HUES64 (cell line): ENCODE measurements at regions not wholly inside any gene's neighbourhood (a gene's known extent, or its start where the extent isn't known, plus 50 kb on each side); places are given as distances from the start of the nearest gene placed in this dataset.

ENCODE experiments used
- H3K27ac ChIP-seq: 2 replicates; pipeline ENCODE4 v1.7.0; 2013; ENCODE audit warnings: low read depth, low read length, inconsistent platforms
- H3K27me3 ChIP-seq: 2 replicates; pipeline ENCODE4 v1.6.1; 2013; ENCODE audit warnings: mild to moderate bottlenecking, low read length; ENCODE audit not compliant: insufficient read depth
- H3K36me3 ChIP-seq: 2 replicates; pipeline ENCODE4 v1.6.1; 2013; ENCODE audit warnings: mild to moderate bottlenecking, low read length; ENCODE audit not compliant: insufficient read depth
- H3K4me1 ChIP-seq: 2 replicates; pipeline ENCODE4 v1.6.1; 2013; ENCODE audit warnings: mild to moderate bottlenecking, low read length, moderate library complexity; ENCODE audit not compliant: insufficient read depth
- H3K4me3 ChIP-seq: 2 replicates; pipeline ENCODE4 v1.5.1; 2013; ENCODE audit warnings: mild to moderate bottlenecking, low read length, moderate library complexity
- H3K9ac ChIP-seq: 2 replicates; pipeline ENCODE4 v1.6.1; 2013; ENCODE audit warnings: mild to moderate bottlenecking, low read depth, low read length
- H3K9me3 ChIP-seq: 2 replicates; pipeline ENCODE4 v1.6.1; 2013; ENCODE audit warnings: low read depth, low read length; ENCODE audit not compliant: insufficient read depth
- WGBS: fragments of 150-250, 120-280 bp; methylation state at CpG from one replicate; pipeline ENCODE4 v1.1.7; 2013; ENCODE audit warnings: missing lambda C conversion rate; 5-methylcytosine and 5-hydroxymethylcytosine counted together

GRCh38 chr13:39894586-39894985 is 239.1 kb downstream of the COG6 start:
- H3K9ac ChIP-seq: no peak overlapping the region

GRCh38 chr13:39895254-39895653 is 239.8 kb downstream of the COG6 start:
- Histone ChIP-seq H3K36me3 (no peaks in the 10 kb centered on the region), H3K4me1 (no peaks in the 10 kb centered on the region), H3K27me3 (no peaks in the 10 kb centered on the region), H3K27ac (no peak overlapping the region), H3K9ac (no peak overlapping the region), H3K9me3 (no peaks in the 10 kb centered on the region), H3K4me3 (no peak overlapping the region)
- 91% methylated on average over 2 of the region's 3 CpGs for WGBS

More at GRCh38 chr13:39894586-39894985, 239.1 kb downstream of the COG6 start:
- Histone ChIP-seq H3K4me1 (no peaks in the 10 kb centered on the region), H3K27me3 (no peaks in the 10 kb centered on the region), H3K4me3 (no peak overlapping the region), H3K27ac (no peak overlapping the region), H3K9me3 (no peaks in the 10 kb centered on the region), H3K36me3 (no peaks in the 10 kb centered on the region)
- 98% methylated on average over 4 of the region's 5 CpGs for WGBS

DNA sequence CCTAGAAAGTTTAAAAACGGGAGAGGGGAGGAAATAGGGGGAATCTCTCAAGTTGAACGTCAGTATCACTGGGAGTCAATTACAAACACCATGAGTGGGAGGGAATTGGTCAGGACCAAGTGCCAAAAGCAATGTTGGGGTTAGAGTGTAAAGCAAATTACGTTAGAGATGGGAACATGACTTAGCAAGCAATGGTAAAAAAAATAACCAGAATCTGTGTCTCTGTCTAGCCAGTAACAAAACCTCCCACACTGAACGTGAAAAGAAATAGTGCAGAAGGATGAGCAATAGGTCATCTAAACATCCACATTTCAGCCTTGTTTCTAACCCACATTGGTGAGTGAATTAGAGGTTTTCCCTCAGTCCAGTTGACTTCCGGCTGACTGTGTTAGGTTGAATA is 242.2 kb downstream of the COG6 start:
- H3K4me1 ChIP-seq: no peaks in the 10 kb centered on the region
- 90% methylated on average over 5 of the region's 5 CpGs for WGBS

DNA sequence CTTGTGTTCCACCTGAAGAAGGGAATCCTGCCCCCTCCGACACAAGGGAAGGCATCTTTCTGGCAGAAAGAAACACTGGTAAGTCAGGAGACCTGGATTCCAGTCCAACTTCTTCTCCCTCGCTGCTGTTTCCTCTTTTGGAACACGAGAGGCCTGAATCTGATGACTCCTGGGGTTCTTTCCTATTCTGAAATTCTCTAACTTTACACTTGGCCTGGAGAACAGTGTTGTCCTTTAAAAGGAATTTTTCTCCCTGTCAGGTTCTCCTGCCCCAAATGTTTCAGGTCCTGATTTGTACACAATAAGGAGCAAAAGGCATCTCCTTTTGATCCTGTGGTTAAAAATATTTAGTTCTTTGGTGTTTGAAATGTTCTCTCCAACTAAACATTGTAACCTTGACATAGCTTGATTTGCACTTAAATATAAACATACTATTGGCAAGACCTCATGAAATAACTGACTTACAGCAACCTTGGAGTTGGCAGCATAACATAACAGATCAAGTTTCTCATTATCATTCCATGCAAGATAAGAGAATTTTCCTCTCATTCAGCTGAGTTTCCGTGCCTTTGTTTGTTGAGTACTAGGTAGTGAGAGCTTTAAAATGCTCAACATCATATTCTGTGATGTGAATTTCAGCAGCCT is 244.8 kb downstream of the COG6 start:
- no peak overlapping the region for H3K9ac ChIP-seq
- H3K4me3 ChIP-seq: no peak overlapping the region
- no peaks in the 10 kb centered on the region for H3K36me3 ChIP-seq
- H3K4me1 ChIP-seq: no peaks in the 10 kb centered on the region
- no peaks in the 10 kb centered on the region for H3K27me3 ChIP-seq
- no peak overlapping the region for H3K27ac ChIP-seq
- H3K9me3 ChIP-seq: no peaks in the 10 kb centered on the region
- WGBS: 95% methylated on average over 3 of the region's 4 CpGs

More for the DNA sequence above, 242.2 kb downstream of the COG6 start:
- Histone ChIP-seq H3K9ac (no peak overlapping the region), H3K4me3 (no peak overlapping the region), H3K36me3 (no peaks in the 10 kb centered on the region), H3K9me3 (no peaks in the 10 kb centered on the region), H3K27ac (no peak overlapping the region), H3K27me3 (no peaks in the 10 kb centered on the region)

- H3K27ac ChIP-seq: no peak overlapping the region
- no peak overlapping the region for H3K9ac ChIP-seq
- H3K27me3 ChIP-seq: no peaks in the 10 kb centered on the region
- no peaks in the 10 kb centered on the region for H3K36me3 ChIP-seq
- H3K9me3 ChIP-seq: no peaks in the 10 kb centered on the region
- no peak overlapping the region for H3K4me3 ChIP-seq
- 98% methylated on average over 2 of the region's 2 CpGs for WGBS
- no peaks in the 10 kb centered on the region for H3K4me1 ChIP-seq
Measured at GRCh38 chr13:39904959-39905358, 249.5 kb downstream of the COG6 start.

- Histone ChIP-seq H3K36me3 (no peaks in the 10 kb centered on the region), H3K9ac (no peak overlapping the region), H3K27ac (no peak overlapping the region), H3K27me3 (no peaks in the 10 kb centered on the region), H3K9me3 (no peaks in the 10 kb centered on the region), H3K4me1 (no peaks in the 10 kb centered on the region), H3K4me3 (no peak overlapping the region)
- WGBS: 89% methylated on average over 2 of the region's 3 CpGs
Measured at GRCh38 chr13:39909634-39910033, 254.2 kb downstream of the COG6 start.

- Histone ChIP-seq H3K9me3 (no peaks in the 10 kb centered on the region), H3K27ac (no peak overlapping the region), H3K4me3 (no peak overlapping the region), H3K9ac (no peak overlapping the region), H3K36me3 (no peaks in the 10 kb centered on the region), H3K27me3 (no peaks in the 10 kb centered on the region), H3K4me1 (no peaks in the 10 kb centered on the region)
- 100% methylated on average over 1 of the region's 1 CpG for WGBS
Measured at GRCh38 chr13:39910041-39910440, 254.6 kb downstream of the COG6 start.

DNA sequence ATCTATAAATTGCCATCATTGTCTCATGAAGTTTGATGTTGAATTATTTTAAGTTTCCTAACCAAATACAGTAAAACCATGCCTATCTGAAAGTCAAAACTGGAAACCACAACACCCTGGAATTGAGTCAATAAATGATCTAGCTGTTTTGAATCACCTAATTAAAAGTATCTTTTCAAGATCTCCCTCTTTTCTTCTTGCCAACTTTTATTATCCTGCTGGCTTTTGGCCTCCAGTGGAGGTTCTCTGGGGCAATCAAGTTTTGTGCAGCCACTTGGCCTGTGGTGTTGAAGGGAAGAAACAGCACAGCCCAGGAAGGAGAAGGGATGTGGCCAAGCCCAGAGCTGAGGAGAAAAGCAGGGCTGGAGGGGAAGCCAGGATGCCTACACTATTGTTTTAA is 255.4 kb downstream of the COG6 start:
- Histone ChIP-seq H3K9me3 (no peaks in the 10 kb centered on the region), H3K27me3 (no peaks in the 10 kb centered on the region), H3K4me3 (no peak overlapping the region), H3K9ac (no peak overlapping the region), H3K27ac (no peak overlapping the region), H3K36me3 (no peaks in the 10 kb centered on the region), H3K4me1 (no peaks in the 10 kb centered on the region)

DNA sequence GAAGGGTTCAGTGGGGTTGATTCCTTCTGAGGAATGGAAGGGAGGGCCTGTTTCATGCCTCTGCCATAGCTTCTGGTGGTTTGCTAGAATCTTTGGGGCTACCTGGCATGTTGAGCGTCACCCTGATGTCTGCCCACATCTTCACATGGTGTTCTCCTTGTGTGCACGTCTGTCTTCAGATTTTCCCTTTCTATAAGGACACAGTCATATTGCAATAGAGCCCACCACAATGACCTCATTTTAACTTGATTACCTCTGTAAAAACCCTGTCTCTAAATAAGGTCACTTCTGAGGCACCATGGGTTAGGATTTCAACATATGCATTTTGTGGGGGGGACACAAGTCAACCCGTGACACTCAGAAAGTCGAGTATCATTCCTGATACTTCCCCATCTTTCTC is 257.9 kb downstream of the COG6 start:
- Histone ChIP-seq H3K9ac (no peak overlapping the region), H3K4me3 (no peak overlapping the region), H3K27ac (no peak overlapping the region), H3K9me3 (no peaks in the 10 kb centered on the region), H3K4me1 (no peaks in the 10 kb centered on the region), H3K36me3 (no peaks in the 10 kb centered on the region), H3K27me3 (no peaks in the 10 kb centered on the region)
- 92% methylated on average over 4 of the region's 4 CpGs for WGBS

DNA sequence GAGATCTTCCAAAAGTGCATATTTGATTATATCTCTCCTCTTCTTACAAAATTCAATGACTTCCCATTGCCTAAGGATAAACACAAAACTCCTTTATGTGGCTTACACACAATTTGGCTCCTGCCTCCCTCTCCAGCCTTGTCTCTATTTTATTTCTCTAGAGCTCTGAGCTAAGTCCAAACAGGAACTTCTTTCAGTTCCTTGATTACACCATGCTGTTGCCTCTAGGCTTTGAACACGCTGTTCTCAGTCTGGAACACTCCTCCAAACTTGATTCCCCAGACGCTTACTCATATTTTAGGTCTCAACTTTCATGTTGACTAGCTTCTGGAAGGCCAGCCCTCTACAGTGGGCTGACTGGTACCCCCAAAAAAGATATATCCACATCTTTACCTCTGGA is 258.5 kb downstream of the COG6 start:
- no peak overlapping the region for H3K27ac ChIP-seq
- no peaks in the 10 kb centered on the region for H3K27me3 ChIP-seq
- H3K4me3 ChIP-seq: no peak overlapping the region
- H3K9me3 ChIP-seq: no peaks in the 10 kb centered on the region
- 92% methylated on average over 2 of the region's 2 CpGs for WGBS
- H3K4me1 ChIP-seq: no peaks in the 10 kb centered on the region
- H3K36me3 ChIP-seq: no peaks in the 10 kb centered on the region
- H3K9ac ChIP-seq: no peak overlapping the region

DNA sequence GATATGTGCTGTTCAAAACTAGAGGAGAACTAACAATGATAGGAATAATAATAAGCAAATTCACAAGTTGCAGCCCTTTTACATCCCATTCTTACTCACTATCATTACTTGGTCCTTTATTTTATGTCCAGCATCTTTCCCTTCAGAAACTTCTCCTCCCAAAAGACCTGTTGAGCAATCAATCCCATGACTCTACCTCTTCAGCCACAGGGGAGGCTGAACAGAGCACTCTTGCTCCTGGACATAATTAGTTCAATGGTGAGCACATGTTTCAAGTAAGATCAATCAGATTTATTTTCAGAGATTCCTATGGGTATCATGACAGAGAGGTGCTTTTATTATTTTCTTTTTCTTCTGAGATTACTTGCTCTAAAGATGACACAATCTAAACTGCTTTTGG is 260.0 kb downstream of the COG6 start:
- no peaks in the 10 kb centered on the region for H3K9me3 ChIP-seq
- H3K4me1 ChIP-seq: no peaks in the 10 kb centered on the region
- no peak overlapping the region for H3K9ac ChIP-seq
- H3K36me3 ChIP-seq: no peaks in the 10 kb centered on the region
- H3K27me3 ChIP-seq: no peaks in the 10 kb centered on the region
- H3K4me3 ChIP-seq: no peak overlapping the region
- H3K27ac ChIP-seq: no peak overlapping the region

GRCh38 chr13:39916330-39916729 is 260.9 kb downstream of the COG6 start:
- Histone ChIP-seq H3K4me1 (no peaks in the 10 kb centered on the region), H3K36me3 (no peaks in the 10 kb centered on the region)
- WGBS: 93% methylated on average over 2 of the region's 2 CpGs

More at GRCh38 chr13:39916330-39916729, 260.9 kb downstream of the COG6 start:
- no peaks in the 10 kb centered on the region for H3K9me3 ChIP-seq
- H3K9ac ChIP-seq: no peak overlapping the region
- H3K27me3 ChIP-seq: no peaks in the 10 kb centered on the region
- no peak overlapping the region for H3K4me3 ChIP-seq
- no peak overlapping the region for H3K27ac ChIP-seq
